ENCODE measurements at regions not wholly inside any gene's neighbourhood (a gene's known extent, or its start where the extent isn't known, plus 50 kb on each side); places are given as distances from the start of the nearest gene placed in this dataset.

DNA sequence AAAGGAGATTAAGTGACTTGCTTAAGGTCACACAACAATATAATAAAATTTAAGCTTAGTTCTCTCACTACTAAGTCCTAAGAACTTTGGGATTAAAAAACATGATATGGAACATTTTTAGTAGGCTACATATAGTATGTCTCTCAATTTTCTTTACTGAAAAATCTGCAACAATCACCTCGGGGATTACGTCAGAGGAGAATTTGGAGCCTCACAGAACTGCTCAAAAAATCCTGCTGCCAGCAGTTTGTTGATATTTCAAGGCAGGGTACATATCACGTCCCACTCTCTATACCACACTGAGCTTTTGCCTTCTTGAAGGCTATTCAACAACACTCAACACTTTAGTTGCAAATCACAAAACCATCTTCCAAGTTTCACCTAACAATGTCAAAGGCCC is 561.6 kb upstream of the BTBD3 start:
- peaks cover 5% of the 10 kb centered on the region for H3K4me1 ChIP-seq (ENCODE audit: control insufficient read depth, insufficient read depth, low read length)
- no peak overlapping the region for H3K18ac ChIP-seq (ENCODE audit: low read depth, low read length)
- no peak overlapping the region for H2BK20ac ChIP-seq (ENCODE audit: low read depth, low read length)
- H4K91ac ChIP-seq (ENCODE audit: insufficient read depth, low read depth, low read length) = no peak overlapping the region
- H4K8ac ChIP-seq (ENCODE audit: low read depth in 2 of 2, low read length in 2 of 2) = no peak overlapping the region
- no peak overlapping the region for H3K23ac ChIP-seq (ENCODE audit: low read depth, low read length)
- H3K56ac ChIP-seq (ENCODE audit: extremely low read depth, insufficient read depth, low read length) = no peak overlapping the region
- no peak overlapping the region for H3K9ac ChIP-seq (ENCODE audit: low read depth, low read length)
- no TSS peak for BruUV-seq (replicated peaks)
- no peak for TF ChIP-seq MAZ (IDR thresholded peaks at IDR 0.05; ENCODE audit: borderline replicate concordance, low read depth, low read length)
- TF ChIP-seq NFE2L2 (IDR thresholded peaks at IDR 0.05; ENCODE audit: low read depth, low read length) = no peak
- TF ChIP-seq RAD21 (IDR thresholded peaks at IDR 0.05; ENCODE audit: low read length) = no peak
- no peak for TF ChIP-seq POLR2A (IDR thresholded peaks at IDR 0.05; ENCODE audit: low read depth, low read length)
- TF ChIP-seq MAFK (IDR thresholded peaks at IDR 0.05; ENCODE audit: low read depth, low read length) = no peak
- TF ChIP-seq CTCF (conservative IDR thresholded peaks at IDR 0.05; ENCODE audit: low read depth, low read length) = no peak
- TF ChIP-seq ELK1 (IDR thresholded peaks at IDR 0.05; ENCODE audit: borderline replicate concordance, low read depth, low read length) = no peak
- TF ChIP-seq MXI1 (IDR thresholded peaks at IDR 0.05; ENCODE audit: borderline replicate concordance, low read depth, low read length) = no peak
- no peak for TF ChIP-seq SMC3 (IDR thresholded peaks at IDR 0.05; ENCODE audit: low read depth, low read length)
- no peak for TF ChIP-seq CEBPB (IDR thresholded peaks at IDR 0.05; ENCODE audit: low read depth, low read length)
- TF ChIP-seq USF2 (IDR thresholded peaks at IDR 0.05; ENCODE audit: low read depth, low read length) = no peak
- no peak for TF ChIP-seq FOS (IDR thresholded peaks at IDR 0.05; ENCODE audit: low read depth, low read length)
- no peak for TF ChIP-seq RCOR1 (IDR thresholded peaks at IDR 0.05; ENCODE audit: insufficient replicate concordance, low read length)
- no peak for TF ChIP-seq BHLHE40 (IDR thresholded peaks at IDR 0.05; ENCODE audit: low read depth, low read length)
- TF ChIP-seq CHD1 (IDR thresholded peaks at IDR 0.05; ENCODE audit: low read depth, low read length) = no peak
- no peak for TF ChIP-seq RFX5 (IDR thresholded peaks at IDR 0.05; ENCODE audit: low read depth, low read length)
- no CpG with 5 or more reads among the region's 3 CpGs for WGBS, 2 experiments (ENCODE audit: extremely low coverage in 2 of 2, insufficient read length in 1 of 2)
- H3K14ac ChIP-seq (replicated peaks; ENCODE audit: low read depth, low read length) = no peak overlapping the region
- no peak overlapping the region for H3K4ac ChIP-seq (ENCODE audit: low read depth, low read length)
- H3K27me3 ChIP-seq (ENCODE audit: control insufficient read depth, insufficient read depth, low read length) = no peaks in the 10 kb centered on the region
- no peak overlapping the region for H2AK9ac ChIP-seq (replicated peaks; ENCODE audit: low read depth, low read length, poor library complexity)
- H2AFZ ChIP-seq (replicated peaks; ENCODE audit: low read length, poor library complexity) = no peak overlapping the region
- no peak overlapping the region for H3K4me3 ChIP-seq (ENCODE audit: insufficient read depth, low read depth, low read length)
- H3K79me1 ChIP-seq (ENCODE audit: low read depth in 1 of 2, low read length in 2 of 2) = no peaks in the 10 kb centered on the region
- H3K4me2 ChIP-seq (ENCODE audit: low read depth, low read length) = no peak overlapping the region
- no peak overlapping the region for H2AK5ac ChIP-seq (ENCODE audit: low read depth, low read length)
- in situ Hi-C loops (cut with MboI; ENCODE audit: low sequenced_read_pairs) = no loop called here
- no peak overlapping the region for H3K27ac ChIP-seq (ENCODE audit: insufficient read depth, low read length)
- DNase-seq (no peak), ATAC-seq (ENCODE audit: low read depth) (no peak)
- dilution Hi-C loops (cut with HindIII; ENCODE audit: low sequenced_read_pairs, unreplicated experiment) = no loop called here
- H2BK120ac ChIP-seq (ENCODE audit: low read depth, low read length) = no peak overlapping the region
- POLR2A ChIA-PET (ENCODE audit: unreplicated experiment) = no interaction called here
- no peak overlapping the region for H2BK5ac ChIP-seq (ENCODE audit: low read depth, low read length, poor library complexity, severe bottlenecking)
- H4K5ac ChIP-seq (ENCODE audit: low read depth, low read length) = no peak overlapping the region
- H3K9me3 ChIP-seq (ENCODE audit: control insufficient read depth, insufficient read depth, low read length) = no peaks in the 10 kb centered on the region
- H3K9me1 ChIP-seq (ENCODE audit: insufficient read depth, low read length) = no peaks in the 10 kb centered on the region
- no peaks in the 10 kb centered on the region for H4K20me1 ChIP-seq (ENCODE audit: insufficient read depth, low read length)
- intact Hi-C loops (cut with micrococcal nuclease) = loop anchor here (10.0 kb wide), 2 partner anchors 681 to 801 kb away; partner anchors contain the start of gene JAG1
- CTCF ChIA-PET = interaction anchor here (1.2 kb wide), 1 partner anchor 12 kb away, joined by 3 read pairs; no protein-coding TSS in a partner anchor
- H2BK15ac ChIP-seq (ENCODE audit: low read depth, low read length) = no peak overlapping the region
- no peaks in the 10 kb centered on the region for H3K36me3 ChIP-seq (ENCODE audit: control insufficient read depth, insufficient read depth, low read length)
